Muscle layer of duodenum (tissue), 2 donors: ENCODE measurements at regions not wholly inside any gene's neighbourhood (a gene's known extent, or its start where the extent isn't known, plus 50 kb on each side); places are given as distances from the start of the nearest gene placed in this dataset.

Experiments
- H3K27ac ChIP-seq: one replicate; pipeline ENCODE4 v1.7.0; 2013; ENCODE audit warnings: mild to moderate bottlenecking, low read length
- H3K27me3 ChIP-seq: one replicate; pipeline ENCODE4 v1.7.0; 2013; ENCODE audit warnings: low read depth, mild to moderate bottlenecking, control low read depth, low read length
- H3K36me3 ChIP-seq, 2 donors: one replicate each; pipeline ENCODE4 v1.7.0; 2013; ENCODE audit warnings: low read length in 2 of 2, control low read depth in 1 of 2, mild to moderate bottlenecking in 1 of 2; ENCODE audit not compliant: insufficient read depth in 2 of 2, control insufficient read depth in 1 of 2
- H3K4me1 ChIP-seq, 2 donors: one replicate each; pipeline ENCODE4 v1.7.0; 2013; ENCODE audit warnings: low read length in 2 of 2, mild to moderate bottlenecking in 2 of 2, control low read depth in 1 of 2, moderate library complexity in 1 of 2; ENCODE audit not compliant: insufficient read depth in 2 of 2, control insufficient read depth in 1 of 2
- H3K4me3 ChIP-seq, 2 donors: one replicate each; pipeline ENCODE4 v1.7.0; 2013; ENCODE audit warnings: low read length in 2 of 2, low read depth in 1 of 2, mild to moderate bottlenecking in 1 of 2
- H3K9me3 ChIP-seq, 2 donors: one replicate each; pipeline ENCODE4 v1.7.0; 2013; ENCODE audit warnings: low read length in 2 of 2, control low read depth in 1 of 2, mild to moderate bottlenecking in 1 of 2; ENCODE audit not compliant: control insufficient read depth in 1 of 2
- donor health status: healthy.

DNA sequence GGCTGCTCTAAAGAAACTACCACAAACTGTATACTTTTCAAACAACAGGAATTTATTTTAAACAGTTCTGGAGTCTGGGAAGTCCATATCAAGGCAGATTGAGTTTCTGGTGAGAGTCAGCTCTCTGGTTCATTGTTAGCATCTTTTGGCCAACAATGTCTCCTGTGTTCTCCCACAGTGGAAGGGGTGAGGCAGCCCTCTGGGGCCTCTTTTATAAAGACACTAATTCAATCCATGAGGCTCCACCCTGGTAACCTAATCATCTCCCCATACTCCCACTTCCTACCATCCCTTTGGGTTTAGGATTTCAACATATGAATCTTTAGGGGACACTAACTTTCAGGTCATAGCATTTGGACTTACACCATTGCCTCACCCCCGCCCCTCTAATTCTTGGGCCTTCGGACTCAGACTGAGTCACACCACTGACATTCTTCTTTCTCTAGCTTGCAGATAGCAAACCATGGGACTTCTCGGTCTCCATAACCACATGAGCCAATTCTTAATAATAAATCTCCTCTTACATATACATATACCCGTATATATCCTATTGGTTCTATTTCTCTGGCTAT is 64.3 kb upstream of the ANTXRL start:
- Histone ChIP-seq H3K4me3 (no peak overlapping the region), H3K9me3 (no peaks in the 10 kb centered on the region), H3K4me1 (no peaks in the 10 kb centered on the region), H3K36me3 (no peaks in the 10 kb centered on the region), H3K27ac (no peak overlapping the region), H3K27me3 (no peaks in the 10 kb centered on the region)

DNA sequence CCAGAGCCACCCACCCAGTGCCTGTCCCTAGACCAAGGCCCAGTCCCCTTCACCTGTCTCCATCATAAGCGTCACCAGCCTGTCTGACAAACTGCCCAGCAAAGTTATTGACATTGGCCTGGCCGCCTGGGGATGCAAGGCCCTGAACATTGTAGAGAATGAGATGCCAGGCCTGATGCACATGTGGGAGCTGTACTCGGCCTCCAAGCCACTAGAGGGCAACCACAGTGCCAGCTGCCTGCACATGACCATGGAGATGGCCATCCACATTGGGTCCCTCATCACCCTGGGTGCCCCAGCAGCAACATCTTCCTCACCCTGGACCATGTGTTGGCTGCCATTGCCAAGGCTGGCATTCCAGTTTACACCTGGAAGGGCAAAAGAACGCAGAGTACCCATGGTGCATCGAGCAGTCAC is 63.7 kb upstream of the ANTXRL start:
- no peak overlapping the region for H3K27ac ChIP-seq
- no peaks in the 10 kb centered on the region for H3K36me3 ChIP-seq
- no peak overlapping the region for H3K4me3 ChIP-seq
- no peaks in the 10 kb centered on the region for H3K9me3 ChIP-seq
- H3K27me3 ChIP-seq, result no peaks in the 10 kb centered on the region
- no peaks in the 10 kb centered on the region for H3K4me1 ChIP-seq

- no peaks in the 10 kb centered on the region for H3K4me1 ChIP-seq
Observed at GRCh38 chr10:46223626-46224413, 63.0 kb upstream of the ANTXRL start.

GRCh38 chr10:46224414-46224682 is 62.4 kb upstream of the ANTXRL start:
- no peaks in the 10 kb centered on the region for H3K36me3 ChIP-seq
- no peak overlapping the region for H3K4me3 ChIP-seq
- H3K4me1 ChIP-seq, result no peaks in the 10 kb centered on the region
- no peaks in the 10 kb centered on the region for H3K9me3 ChIP-seq
- no peaks in the 10 kb centered on the region for H3K27me3 ChIP-seq
- no peak overlapping the region for H3K27ac ChIP-seq

More at GRCh38 chr10:46223626-46224413, 63.0 kb upstream of the ANTXRL start:
- no peaks in the 10 kb centered on the region for H3K9me3 ChIP-seq
- H3K4me3 ChIP-seq, result no peak overlapping the region
- H3K27ac ChIP-seq, result no peak overlapping the region
- H3K27me3 ChIP-seq, result no peaks in the 10 kb centered on the region
- no peaks in the 10 kb centered on the region for H3K36me3 ChIP-seq

GRCh38 chr10:46225597-46225996 is 61.2 kb upstream of the ANTXRL start:
- Histone ChIP-seq H3K36me3 (no peaks in the 10 kb centered on the region), H3K4me3 (no peak overlapping the region), H3K9me3 (no peaks in the 10 kb centered on the region), H3K4me1 (no peaks in the 10 kb centered on the region), H3K27ac (no peak overlapping the region), H3K27me3 (no peaks in the 10 kb centered on the region)

GRCh38 chr10:46226232-46226631 is 60.6 kb upstream of the ANTXRL start:
- H3K36me3 ChIP-seq, result no peaks in the 10 kb centered on the region
- H3K27ac ChIP-seq, result no peak overlapping the region
- no peaks in the 10 kb centered on the region for H3K4me1 ChIP-seq
- H3K9me3 ChIP-seq, result no peaks in the 10 kb centered on the region
- no peaks in the 10 kb centered on the region for H3K27me3 ChIP-seq
- no peak overlapping the region for H3K4me3 ChIP-seq

GRCh38 chr10:46226900-46227558 is 59.8 kb upstream of the ANTXRL start:
- no peaks in the 10 kb centered on the region for H3K9me3 ChIP-seq
- no peak overlapping the region for H3K4me3 ChIP-seq
- H3K27ac ChIP-seq, result no peak overlapping the region
- no peaks in the 10 kb centered on the region for H3K36me3 ChIP-seq
- no peaks in the 10 kb centered on the region for H3K27me3 ChIP-seq
- no peaks in the 10 kb centered on the region for H3K4me1 ChIP-seq

DNA sequence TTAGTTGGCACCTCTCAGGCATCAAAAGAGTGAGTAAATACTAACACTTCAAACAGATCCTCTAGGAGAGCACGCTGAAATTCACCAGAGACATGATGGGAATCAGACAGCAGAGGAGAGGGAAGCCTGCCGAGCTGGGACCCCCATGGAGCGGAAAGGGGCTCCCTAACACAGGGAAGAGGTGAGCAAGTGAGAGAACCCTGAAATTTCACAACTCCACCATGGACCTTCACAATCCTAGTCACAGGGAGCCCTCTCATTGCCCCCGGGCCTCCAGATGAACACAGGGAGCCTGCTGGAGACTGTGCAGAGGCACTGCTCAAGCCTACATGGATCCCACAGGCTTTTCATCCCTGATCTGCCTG is 59.2 kb upstream of the ANTXRL start:
- H3K4me3 ChIP-seq, result no peak overlapping the region
- no peaks in the 10 kb centered on the region for H3K9me3 ChIP-seq
- no peaks in the 10 kb centered on the region for H3K4me1 ChIP-seq
- no peaks in the 10 kb centered on the region for H3K36me3 ChIP-seq
- H3K27ac ChIP-seq, result no peak overlapping the region
- no peaks in the 10 kb centered on the region for H3K27me3 ChIP-seq

GRCh38 chr10:46227936-46228562 is 58.7 kb upstream of the ANTXRL start:
- Histone ChIP-seq H3K36me3 (no peaks in the 10 kb centered on the region), H3K4me1 (no peaks in the 10 kb centered on the region), H3K27ac (no peak overlapping the region), H3K27me3 (no peaks in the 10 kb centered on the region), H3K9me3 (no peaks in the 10 kb centered on the region), H3K4me3 (no peak overlapping the region)

DNA sequence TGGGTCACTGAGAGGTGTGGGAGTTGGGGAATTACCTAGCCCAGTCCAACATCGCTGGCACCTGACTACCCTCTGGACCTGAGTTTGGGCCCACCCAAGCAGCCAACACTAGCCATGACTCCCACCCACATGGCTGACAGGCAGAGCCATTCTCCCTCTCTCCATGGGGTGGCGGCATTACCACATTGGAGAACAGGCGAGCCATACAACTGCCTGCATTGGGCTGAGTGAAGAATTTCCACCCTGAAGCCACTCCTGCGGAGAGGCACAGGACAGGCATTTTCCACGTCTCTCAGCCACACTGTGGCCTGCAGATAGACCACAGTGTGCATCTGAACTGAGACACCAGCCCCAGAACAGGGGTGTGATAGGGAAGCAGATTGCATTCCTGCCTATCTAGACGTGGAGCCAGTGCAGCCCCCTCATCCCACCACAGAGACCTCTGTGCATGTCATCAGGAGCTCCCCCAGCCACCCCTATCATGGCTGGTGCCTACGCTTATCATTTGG is 58.2 kb upstream of the ANTXRL start:
- H3K9me3 ChIP-seq, result no peaks in the 10 kb centered on the region
- no peaks in the 10 kb centered on the region for H3K4me1 ChIP-seq
- no peaks in the 10 kb centered on the region for H3K36me3 ChIP-seq
- H3K27ac ChIP-seq, result no peak overlapping the region
- no peaks in the 10 kb centered on the region for H3K27me3 ChIP-seq
- no peak overlapping the region for H3K4me3 ChIP-seq

GRCh38 chr10:46229144-46229563 is 57.6 kb upstream of the ANTXRL start:
- Histone ChIP-seq H3K4me3 (no peak overlapping the region), H3K4me1 (no peaks in the 10 kb centered on the region), H3K27me3 (no peaks in the 10 kb centered on the region), H3K9me3 (no peaks in the 10 kb centered on the region), H3K27ac (no peak overlapping the region), H3K36me3 (no peaks in the 10 kb centered on the region)
